NCI-H69 (cell line): ENCODE measurements at regions not wholly inside any gene's neighbourhood (a gene's known extent, or its start where the extent isn't known, plus 50 kb on each side); places are given as distances from the start of the nearest gene placed in this dataset.

Experiments used
- DNase-seq: peaks from one replicate; lab custom pipeline; 2025; lab: John Stamatoyannopoulos, UW

GRCh38 chr4:171162478-171162877, 650.7 kb upstream of the GALNTL6 start:
- no peak for DNase-seq

- DNase-seq = no peak
Observed at GRCh38 chr4:171157462-171158082, 655.6 kb upstream of the GALNTL6 start.

- DNase-seq = no peak
Observed at GRCh38 chr4:171142639-171143038, 670.6 kb upstream of the GALNTL6 start.

GRCh38 chr4:171142045-171142444, 671.2 kb upstream of the GALNTL6 start:
- no peak for DNase-seq

GRCh38 chr4:171130256-171130801, 682.9 kb upstream of the GALNTL6 start:
- no peak for DNase-seq

GRCh38 chr4:171118091-171118490, 695.1 kb upstream of the GALNTL6 start:
- DNase-seq = no peak

- no peak for DNase-seq
Observed at GRCh38 chr4:171117457-171117856, 695.7 kb upstream of the GALNTL6 start.

GRCh38 chr4:171101845-171102244, 711.4 kb upstream of the GALNTL6 start:
- no peak for DNase-seq

- DNase-seq = no peak
Observed at GRCh38 chr4:171087089-171087488, 726.1 kb upstream of the GALNTL6 start.

GRCh38 chr4:171067422-171067821, 745.8 kb upstream of the GALNTL6 start:
- DNase-seq = no peak

- DNase-seq = no peak
Observed at GRCh38 chr4:171049380-171049779, 763.8 kb upstream of the GALNTL6 start.

GRCh38 chr4:171042989-171043524, 770.1 kb upstream of the GALNTL6 start:
- no peak for DNase-seq

GRCh38 chr4:171035909-171036308, 777.3 kb upstream of the GALNTL6 start:
- DNase-seq = no peak

GRCh38 chr4:171031338-171031737, 781.9 kb upstream of the GALNTL6 start:
- DNase-seq = no peak

GRCh38 chr4:171025776-171026175, 787.4 kb upstream of the GALNTL6 start:
- DNase-seq = no peak

GRCh38 chr4:171025343-171025742, 787.9 kb upstream of the GALNTL6 start:
- DNase-seq = no peak

GRCh38 chr4:171024720-171025303, 788.4 kb upstream of the GALNTL6 start:
- no peak for DNase-seq

GRCh38 chr4:171022824-171023230, 790.4 kb upstream of the GALNTL6 start:
- no peak for DNase-seq

GRCh38 chr4:171017593-171017992, 795.6 kb upstream of the GALNTL6 start:
- no peak for DNase-seq

- no peak for DNase-seq
Observed at GRCh38 chr4:171016145-171016544, 797.1 kb upstream of the GALNTL6 start.

- no peak for DNase-seq
Observed at GRCh38 chr4:171015441-171015840, 797.8 kb upstream of the GALNTL6 start.

GRCh38 chr4:171007618-171008390, 805.4 kb upstream of the GALNTL6 start:
- DNase-seq = no peak

GRCh38 chr4:171002246-171002645, 811.0 kb upstream of the GALNTL6 start:
- DNase-seq = no peak
